ENCODE measurements at regions not wholly inside any gene's neighbourhood (a gene's known extent, or its start where the extent isn't known, plus 50 kb on each side); places are given as distances from the start of the nearest gene placed in this dataset.

DNA sequence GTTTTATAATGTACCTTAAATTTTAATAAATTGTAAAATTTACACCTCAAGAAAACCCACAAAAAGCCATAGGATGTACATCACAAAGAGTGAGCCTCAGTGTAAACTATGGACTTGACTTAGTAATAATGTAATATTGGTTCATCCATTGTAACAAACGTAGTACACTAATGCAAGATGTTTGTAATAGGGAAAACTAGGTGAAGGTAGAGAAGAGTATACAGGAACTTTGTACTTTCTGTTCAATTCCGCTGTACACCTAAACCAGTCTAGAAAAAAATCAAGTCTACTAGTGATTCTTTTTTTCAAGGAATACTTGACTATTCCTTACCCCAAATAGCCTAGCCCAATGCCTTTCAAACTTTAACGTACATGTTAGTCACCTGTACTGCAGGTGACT lies 222.3 kb upstream of the FGGY start:
- DNase-seq (ENCODE audit: low read depth), result no peak
- TF ChIP-seq, protein P1, sequence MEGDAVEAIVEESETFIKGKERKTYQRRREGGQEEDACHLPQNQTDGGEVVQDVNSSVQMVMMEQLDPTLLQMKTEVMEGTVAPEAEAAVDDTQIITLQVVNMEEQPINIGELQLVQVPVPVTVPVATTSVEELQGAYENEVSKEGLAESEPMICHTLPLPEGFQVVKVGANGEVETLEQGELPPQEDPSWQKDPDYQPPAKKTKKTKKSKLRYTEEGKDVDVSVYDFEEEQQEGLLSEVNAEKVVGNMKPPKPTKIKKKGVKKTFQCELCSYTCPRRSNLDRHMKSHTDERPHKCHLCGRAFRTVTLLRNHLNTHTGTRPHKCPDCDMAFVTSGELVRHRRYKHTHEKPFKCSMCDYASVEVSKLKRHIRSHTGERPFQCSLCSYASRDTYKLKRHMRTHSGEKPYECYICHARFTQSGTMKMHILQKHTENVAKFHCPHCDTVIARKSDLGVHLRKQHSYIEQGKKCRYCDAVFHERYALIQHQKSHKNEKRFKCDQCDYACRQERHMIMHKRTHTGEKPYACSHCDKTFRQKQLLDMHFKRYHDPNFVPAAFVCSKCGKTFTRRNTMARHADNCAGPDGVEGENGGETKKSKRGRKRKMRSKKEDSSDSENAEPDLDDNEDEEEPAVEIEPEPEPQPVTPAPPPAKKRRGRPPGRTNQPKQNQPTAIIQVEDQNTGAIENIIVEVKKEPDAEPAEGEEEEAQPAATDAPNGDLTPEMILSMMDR (IDR thresholded peaks at IDR 0.05; ENCODE audit: insufficient read depth, low read depth, low read length, missing control alignments), result no peak
- H3K4me3 ChIP-seq (ENCODE audit: low read length), result no peak overlapping the region

- DNase-seq (ENCODE audit: low read depth), result no peak
- TF ChIP-seq, protein P1 (IDR thresholded peaks at IDR 0.05; ENCODE audit: insufficient read depth, low read depth, low read length, missing control alignments), result no peak
- no peak overlapping the region for H3K4me3 ChIP-seq (ENCODE audit: low read length)
These were observed 221.9 kb upstream of the FGGY start for GRCh38 chr1:59075021-59075420.

- peak; percentile 27 for DNase-seq (ENCODE audit: low read depth)
- H3K4me3 ChIP-seq (ENCODE audit: low read length), result no peak overlapping the region
- TF ChIP-seq, protein P1 (IDR thresholded peaks at IDR 0.05; ENCODE audit: insufficient read depth, low read depth, low read length, missing control alignments), result peak; percentile 38
These were observed 220.3 kb upstream of the FGGY start for GRCh38 chr1:59076612-59077011.

DNA sequence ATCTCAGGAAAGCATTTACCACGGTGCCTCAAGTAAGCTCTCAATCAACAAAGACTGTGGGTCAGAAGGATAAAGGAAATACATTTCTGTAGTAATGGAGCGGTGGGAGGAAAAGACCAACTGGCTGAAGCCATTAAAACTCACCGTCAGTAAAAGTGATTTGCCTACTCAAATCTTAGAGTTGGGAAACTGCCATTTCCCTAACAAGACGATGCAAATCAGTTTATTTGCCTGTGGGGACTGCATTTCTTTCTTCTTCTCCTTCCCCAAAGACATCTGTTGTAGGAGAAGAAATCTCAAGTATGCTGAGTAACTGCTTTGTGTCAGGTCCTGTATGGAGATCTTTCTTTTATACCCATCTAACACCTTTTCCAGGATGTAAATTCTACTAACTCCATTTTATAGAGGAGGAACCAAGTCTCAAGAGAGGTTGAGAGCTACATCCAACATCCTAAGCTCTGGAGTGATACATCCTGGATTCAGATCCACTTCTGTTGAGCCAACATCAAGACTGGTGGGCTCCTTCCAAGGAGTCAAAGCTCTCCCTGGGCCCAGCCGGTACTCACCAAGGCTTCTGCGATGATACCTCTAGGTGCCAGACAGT lies 219.3 kb upstream of the FGGY start:
- DNase-seq (ENCODE audit: low read depth), result no peak
- H3K4me3 ChIP-seq (ENCODE audit: low read length), result no peak overlapping the region
- TF ChIP-seq, protein P1 (IDR thresholded peaks at IDR 0.05; ENCODE audit: insufficient read depth, low read depth, low read length, missing control alignments), result no peak

GRCh38 chr1:59078070-59078800 lies 218.7 kb upstream of the FGGY start:
- H3K4me3 ChIP-seq (ENCODE audit: low read length), result no peak overlapping the region
- TF ChIP-seq, protein P1 (IDR thresholded peaks at IDR 0.05; ENCODE audit: insufficient read depth, low read depth, low read length, missing control alignments), result no peak

DNA sequence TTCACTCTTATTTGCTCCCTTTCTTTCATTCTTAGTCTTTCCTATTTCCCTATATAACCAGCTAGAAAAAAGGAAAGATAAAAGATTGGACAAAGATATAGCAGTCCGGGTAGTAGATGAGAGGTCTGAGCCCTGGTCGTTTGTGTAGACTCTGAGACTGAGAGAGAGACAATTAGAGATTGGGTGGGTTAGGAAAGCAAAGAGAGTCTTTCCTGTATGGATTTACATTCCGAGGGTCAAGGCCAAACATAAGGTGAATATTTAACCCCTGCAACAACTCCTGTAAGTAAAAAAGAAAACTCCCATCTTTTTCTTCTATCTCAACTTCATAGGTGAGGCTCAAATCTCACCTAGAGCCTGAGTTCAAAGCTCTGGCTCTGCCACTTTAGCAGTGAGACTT lies 218.0 kb upstream of the FGGY start:
- no peak for DNase-seq (ENCODE audit: low read depth)
- H3K4me3 ChIP-seq (ENCODE audit: low read length), result no peak overlapping the region
- TF ChIP-seq, protein P1 (IDR thresholded peaks at IDR 0.05; ENCODE audit: insufficient read depth, low read depth, low read length, missing control alignments), result no peak

More at GRCh38 chr1:59078070-59078800, 218.7 kb upstream of the FGGY start:
- no peak for DNase-seq (ENCODE audit: low read depth)
